HCT116 (cell line): ENCODE measurements at regions not wholly inside any gene's neighbourhood (a gene's known extent, or its start where the extent isn't known, plus 50 kb on each side); places are given as distances from the start of the nearest gene placed in this dataset.

Experiments used
- EZH2 ChIP-seq: fragments of 200-600 bp; sonication (generic); IDR thresholded peaks from 2 replicates; pipeline ENCODE4 v1.6.1; 2017; ENCODE audit warnings: antibody characterized with exemption, mixed run types
- FOSL1 ChIP-seq: IDR thresholded peaks from 2 replicates; pipeline ENCODE4 v1.6.1; 2012; ENCODE audit warnings: low read depth
- POLR2A ChIP-seq: IDR thresholded peaks from 2 replicates; pipeline ENCODE4 v1.7.0; 2011; ENCODE audit warnings: borderline replicate concordance; ENCODE audit not compliant: insufficient read depth, insufficient read length; ENCODE audit errors: extremely low read depth
- RAD21 ChIP-seq: IDR thresholded peaks from 2 replicates; pipeline ENCODE4 v1.6.1; 2012; ENCODE audit warnings: low read depth, mild to moderate bottlenecking
- SIN3A ChIP-seq: IDR thresholded peaks from 2 replicates; pipeline ENCODE4 v1.6.1; 2012; ENCODE audit warnings: low read depth
- TCF7L2 ChIP-seq: IDR thresholded peaks from 2 replicates; pipeline ENCODE4 v1.7.0; 2011; ENCODE audit warnings: borderline replicate concordance, inconsistent platforms; ENCODE audit not compliant: insufficient read depth, insufficient read length; ENCODE audit errors: extremely low read depth
- ZNF274 ChIP-seq: fragments of 200-500 bp; sonication (Bioruptor generic); IDR thresholded peaks from 2 replicates; pipeline ENCODE4 v1.6.1; 2014; ENCODE audit warnings: mild to moderate bottlenecking, low read depth, low read length, inconsistent platforms
- TF ChIP-seq, protein P1 (sequence below), 3 experiments: fragments of 200-600 bp in 1 of 3; sonication (generic) in 1 of 3; IDR thresholded peaks in 2 of 3; conservative IDR thresholded peaks in 1 of 3; 2 replicates each; pipeline ENCODE4 v1.5.1; 2012 to 2017; ENCODE audit warnings: low read depth in 2 of 3, low read length in 2 of 3, antibody characterized with exemption in 1 of 3, borderline replicate concordance in 1 of 3, control low read depth in 1 of 3, mild to moderate bottlenecking in 1 of 3, mixed read lengths in 1 of 3, mixed run types in 1 of 3, moderate library complexity in 1 of 3; ENCODE audit not compliant: insufficient read depth in 1 of 3

- TF ChIP-seq, protein P1, sequence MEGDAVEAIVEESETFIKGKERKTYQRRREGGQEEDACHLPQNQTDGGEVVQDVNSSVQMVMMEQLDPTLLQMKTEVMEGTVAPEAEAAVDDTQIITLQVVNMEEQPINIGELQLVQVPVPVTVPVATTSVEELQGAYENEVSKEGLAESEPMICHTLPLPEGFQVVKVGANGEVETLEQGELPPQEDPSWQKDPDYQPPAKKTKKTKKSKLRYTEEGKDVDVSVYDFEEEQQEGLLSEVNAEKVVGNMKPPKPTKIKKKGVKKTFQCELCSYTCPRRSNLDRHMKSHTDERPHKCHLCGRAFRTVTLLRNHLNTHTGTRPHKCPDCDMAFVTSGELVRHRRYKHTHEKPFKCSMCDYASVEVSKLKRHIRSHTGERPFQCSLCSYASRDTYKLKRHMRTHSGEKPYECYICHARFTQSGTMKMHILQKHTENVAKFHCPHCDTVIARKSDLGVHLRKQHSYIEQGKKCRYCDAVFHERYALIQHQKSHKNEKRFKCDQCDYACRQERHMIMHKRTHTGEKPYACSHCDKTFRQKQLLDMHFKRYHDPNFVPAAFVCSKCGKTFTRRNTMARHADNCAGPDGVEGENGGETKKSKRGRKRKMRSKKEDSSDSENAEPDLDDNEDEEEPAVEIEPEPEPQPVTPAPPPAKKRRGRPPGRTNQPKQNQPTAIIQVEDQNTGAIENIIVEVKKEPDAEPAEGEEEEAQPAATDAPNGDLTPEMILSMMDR (IDR thresholded peaks at IDR 0.05 in 2 of 3, conservative IDR thresholded peaks at IDR 0.05 in 1 of 3; ENCODE audit: borderline replicate concordance in 1 of 3, insufficient read depth in 1 of 3, low read depth in 2 of 3, low read length in 2 of 3) = no peak
- no peak for TF ChIP-seq SIN3A
- TF ChIP-seq RAD21 = no peak
- TF ChIP-seq POLR2A = no peak
- no peak for TF ChIP-seq ZNF274
- TF ChIP-seq FOSL1 = no peak
- no peak for TF ChIP-seq TCF7L2
- TF ChIP-seq EZH2 = no peak
These were observed 302.3 kb upstream of the AUTS2 start for GRCh38 chr7:69295977-69296376.
